GM21723 (cell line): ENCODE measurements at regions not wholly inside any gene's neighbourhood (a gene's known extent, or its start where the extent isn't known, plus 50 kb on each side); places are given as distances from the start of the nearest gene placed in this dataset.
A peak's percentile ranks its signal among the peaks of the same experiment; 100 is the strongest.
"Not testable (repeated sequence)": the region's sequence is repeated elsewhere in the genome, so short reads cannot be mapped to it uniquely, and the experiment has no call there.

Experiments used
- ATAC-seq: cut with Tn5 transposase; IDR thresholded peaks from one replicate; pipeline ENCODE4 v1.9.1; 2021; ENCODE audit warnings: mild to moderate bottlenecking, moderate library complexity; ENCODE audit not compliant: unreplicated experiment

DNA sequence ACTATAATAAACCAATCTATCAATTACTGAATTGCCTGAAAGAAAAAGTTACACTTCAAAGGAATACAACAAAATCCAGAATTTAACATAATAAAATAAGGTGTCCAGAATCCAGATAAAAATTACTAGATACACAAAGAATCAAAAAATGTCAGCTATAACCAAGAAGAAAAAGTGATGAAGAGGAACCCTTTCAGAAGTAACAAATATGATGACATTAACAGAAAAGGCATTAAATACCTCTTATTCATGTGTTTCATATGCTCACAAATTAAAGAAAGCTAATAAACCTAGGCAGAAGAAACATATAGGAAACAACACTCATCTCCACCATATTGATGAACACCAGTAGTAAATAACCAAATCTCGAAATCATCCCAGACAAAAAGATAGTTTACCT, 722.8 kb downstream of the ADCYAP1 start:
- no peak for ATAC-seq

DNA sequence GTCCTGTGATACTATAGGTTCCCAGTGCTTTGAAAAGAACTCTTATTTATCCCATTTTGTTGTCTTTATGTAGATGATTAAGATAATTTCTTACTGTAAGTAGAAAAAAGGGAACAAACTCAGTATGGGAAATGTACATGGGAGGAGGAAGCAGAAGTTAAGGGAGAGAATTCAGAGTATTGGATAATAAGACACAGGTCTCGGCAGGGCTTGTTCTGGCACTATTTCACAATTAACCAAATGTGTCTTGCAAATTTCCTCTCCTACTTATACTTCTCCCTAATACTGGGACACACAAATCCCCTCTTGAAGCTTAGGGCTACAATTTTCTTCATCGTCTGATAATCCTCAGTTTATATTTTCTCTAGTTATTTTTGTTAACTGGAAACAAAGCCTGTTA, 744.0 kb downstream of the ADCYAP1 start:
- ATAC-seq: no peak

DNA sequence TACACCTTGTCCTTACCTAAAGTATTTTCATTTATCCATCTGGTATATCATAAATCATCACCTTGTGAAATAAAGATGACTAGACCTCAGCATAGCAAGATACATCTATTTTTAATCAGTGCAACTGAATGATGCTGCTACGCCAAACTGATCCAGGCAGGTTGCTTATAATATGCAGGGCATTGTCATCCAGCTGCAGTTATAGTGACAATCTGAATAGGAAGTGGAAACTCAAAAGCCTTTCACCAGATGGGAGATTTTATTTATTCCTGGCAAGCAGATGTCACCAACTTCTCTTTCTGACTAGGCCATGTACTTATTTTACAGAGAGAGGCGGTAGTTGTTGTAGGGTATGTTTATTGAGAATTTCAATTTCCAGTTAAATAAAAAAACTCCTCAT, 747.3 kb downstream of the ADCYAP1 start:
- no peak for ATAC-seq

DNA sequence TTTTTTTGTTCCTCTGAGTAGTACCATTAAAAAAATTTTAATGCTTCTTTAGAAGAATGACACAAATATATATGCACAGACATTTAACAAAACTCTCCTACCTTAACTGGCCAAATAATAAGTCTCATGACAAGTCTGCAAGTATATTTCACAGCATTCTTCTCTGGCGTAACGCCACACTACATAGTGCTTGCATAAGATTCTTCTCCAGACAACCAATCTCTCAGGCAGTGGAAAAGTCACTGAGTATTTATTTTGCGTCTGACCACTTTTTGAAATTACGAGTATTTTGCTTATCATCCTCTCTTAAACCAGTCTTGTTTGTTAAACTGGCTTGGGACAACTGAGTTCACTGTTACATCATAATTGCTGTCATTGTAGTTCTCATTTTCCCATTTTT, 749.2 kb downstream of the ADCYAP1 start:
- no peak for ATAC-seq

DNA sequence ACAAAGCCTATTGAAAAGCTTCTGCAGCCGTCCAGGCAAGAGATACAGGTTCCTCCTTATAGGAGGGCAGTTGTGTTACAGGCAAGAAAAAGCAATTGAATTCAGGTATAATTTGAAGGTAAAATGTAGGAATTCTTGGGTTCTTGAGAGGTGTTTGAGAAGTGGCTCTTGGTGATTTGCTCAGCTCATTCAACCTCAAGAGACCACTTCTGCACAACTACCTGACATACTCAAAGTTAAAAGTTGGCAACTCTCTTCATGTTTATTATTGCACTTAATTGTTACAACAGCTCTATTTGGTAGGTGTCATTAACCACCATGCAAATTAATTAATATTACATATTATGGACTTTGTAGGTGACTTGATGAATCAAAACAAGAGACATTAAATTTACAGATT, 753.2 kb downstream of the ADCYAP1 start:
- ATAC-seq: no peak

DNA sequence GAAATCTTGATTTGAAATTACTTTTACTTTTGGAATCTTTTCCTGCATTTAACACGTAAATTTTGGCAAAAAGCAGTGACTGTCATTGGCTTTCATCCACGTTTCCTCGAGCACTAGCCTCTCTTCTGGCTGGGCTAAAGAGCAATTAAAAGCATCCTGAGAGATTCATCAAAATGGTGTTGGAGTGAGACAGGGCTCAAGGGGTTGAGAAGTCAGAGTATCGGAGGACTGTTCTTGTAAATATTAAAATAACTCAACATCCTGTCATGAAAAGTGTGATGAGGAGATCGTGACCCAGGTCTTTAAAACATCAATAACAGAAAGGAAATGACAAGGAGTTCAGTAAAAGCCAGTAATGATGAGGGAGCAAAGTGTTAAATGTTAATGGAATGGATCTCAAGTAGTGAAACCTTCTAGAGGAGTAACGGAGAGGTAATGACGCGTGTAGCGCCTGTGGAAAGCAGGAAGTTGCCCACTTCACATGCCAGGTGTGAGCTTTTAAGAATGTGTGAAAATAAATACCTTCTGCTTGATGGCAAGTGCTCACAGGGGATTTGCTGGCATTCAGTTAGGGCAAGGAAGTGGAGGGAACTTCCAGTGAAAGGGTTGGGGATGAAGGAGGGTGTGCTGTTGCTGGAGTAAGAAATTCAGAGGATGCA, 754.4 kb downstream of the ADCYAP1 start:
- ATAC-seq: no peak

DNA sequence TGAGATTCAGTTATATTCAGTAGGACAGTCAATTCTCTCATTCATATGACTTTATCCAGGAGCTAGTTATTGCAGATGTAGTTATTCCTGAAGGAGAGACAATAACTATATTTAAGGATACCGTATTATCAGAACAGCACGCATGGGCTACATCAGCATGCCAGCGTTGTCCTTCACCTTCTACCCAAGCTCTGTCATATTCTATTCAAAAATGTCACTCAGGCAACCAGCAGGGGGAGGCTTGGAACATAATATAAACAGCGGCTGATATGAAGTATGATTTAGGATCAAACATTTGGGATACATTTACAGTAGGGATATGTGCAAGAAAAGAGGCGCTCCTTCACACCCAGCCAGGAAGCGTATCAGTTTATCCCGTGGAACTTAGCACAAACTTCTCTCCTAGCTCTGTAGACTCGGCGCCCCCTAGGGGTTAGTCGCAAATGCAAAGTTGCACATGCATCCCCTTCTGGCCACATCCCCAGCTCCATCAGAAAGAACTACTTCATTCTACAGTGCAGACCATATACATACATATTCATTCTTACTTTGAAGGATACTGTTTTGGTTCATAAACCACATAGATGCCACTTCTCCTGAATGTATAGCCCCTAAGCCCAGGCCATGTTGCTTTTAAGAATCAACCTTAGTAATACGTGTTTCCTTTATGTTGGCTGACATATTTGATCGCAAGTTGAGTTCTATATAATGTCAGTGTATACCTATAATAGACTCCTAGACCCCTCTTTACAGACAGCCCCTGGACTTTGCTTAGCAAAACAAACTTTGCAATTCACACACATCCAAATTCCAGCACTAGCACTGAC, 759.4 kb downstream of the ADCYAP1 start:
- peak; percentile 49 for ATAC-seq

DNA sequence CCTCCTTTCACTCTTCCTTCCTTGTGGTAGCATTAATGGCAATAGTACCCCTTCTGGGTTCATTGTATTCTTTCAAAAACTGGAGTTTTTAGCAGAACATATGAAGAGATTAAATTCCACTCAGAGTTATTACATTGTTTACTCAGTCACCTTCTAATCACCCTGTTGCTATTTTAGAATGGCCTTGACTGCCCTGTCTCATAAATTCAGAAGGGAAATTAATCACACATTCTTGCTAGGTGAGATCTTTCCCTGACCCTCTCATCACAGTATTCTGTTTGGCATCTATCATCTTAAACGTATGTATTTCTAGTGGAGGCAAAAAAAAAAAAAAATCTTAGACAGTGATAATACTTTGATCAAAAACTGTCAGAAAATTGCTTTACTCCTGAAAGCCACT, 760.4 kb downstream of the ADCYAP1 start:
- ATAC-seq: no peak

DNA sequence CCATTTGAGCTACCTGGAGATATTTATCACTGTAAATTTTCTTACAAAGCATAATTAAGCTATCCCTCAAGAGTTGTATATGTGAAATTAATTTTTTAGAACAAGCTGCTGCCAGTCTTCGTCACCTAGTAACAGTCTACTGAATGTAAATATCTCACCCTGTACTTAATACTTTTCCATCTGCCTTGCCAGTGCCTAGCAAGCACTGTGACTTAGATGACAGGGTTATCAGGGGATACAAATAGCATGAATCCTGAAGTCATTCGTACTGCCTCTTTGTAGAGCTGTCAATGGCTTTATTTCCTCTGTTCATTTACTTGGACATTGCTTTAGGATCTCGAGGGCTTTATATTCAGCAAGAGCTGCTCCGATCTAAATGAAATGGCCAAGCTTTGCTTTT, 763.6 kb downstream of the ADCYAP1 start:
- no peak for ATAC-seq

DNA sequence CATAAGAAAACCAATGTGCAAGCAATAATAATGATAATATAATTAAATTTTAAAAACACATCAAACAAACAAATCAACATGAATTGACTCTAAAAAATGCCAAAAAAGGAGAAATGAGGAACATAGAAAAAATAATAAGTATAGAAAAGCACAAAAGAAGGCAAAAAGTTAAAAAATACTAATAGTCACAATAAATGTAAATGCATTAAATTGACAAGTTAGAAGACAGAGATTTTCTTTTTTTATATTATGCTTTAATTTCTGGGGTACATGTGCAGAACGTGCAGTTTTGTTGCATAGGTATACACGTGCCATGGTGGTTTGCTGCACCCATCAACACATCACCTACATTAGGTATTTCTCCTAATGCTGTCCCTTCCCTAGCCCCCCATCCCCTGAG, 767.0 kb downstream of the ADCYAP1 start:
- ATAC-seq: not testable (repeated sequence)

DNA sequence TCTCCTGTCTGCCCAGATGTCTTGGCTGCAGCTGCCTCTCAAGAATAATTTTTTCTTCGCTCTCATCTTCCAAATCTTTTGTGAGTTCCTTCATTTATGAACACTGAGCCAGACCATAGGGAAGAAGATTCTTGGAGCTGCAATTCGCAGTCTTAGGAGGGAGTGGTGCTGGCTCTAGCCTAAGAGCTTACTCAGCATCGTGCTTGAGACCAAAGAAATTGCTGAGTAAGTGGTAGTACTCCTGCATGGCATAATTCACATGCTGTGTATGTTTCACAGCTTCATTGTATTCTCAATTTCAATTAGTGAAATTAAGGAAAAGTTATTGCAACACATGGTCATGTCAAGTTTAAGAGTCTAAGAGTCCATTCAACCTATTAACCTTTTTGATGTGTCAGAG, 771.7 kb downstream of the ADCYAP1 start:
- ATAC-seq: no peak

DNA sequence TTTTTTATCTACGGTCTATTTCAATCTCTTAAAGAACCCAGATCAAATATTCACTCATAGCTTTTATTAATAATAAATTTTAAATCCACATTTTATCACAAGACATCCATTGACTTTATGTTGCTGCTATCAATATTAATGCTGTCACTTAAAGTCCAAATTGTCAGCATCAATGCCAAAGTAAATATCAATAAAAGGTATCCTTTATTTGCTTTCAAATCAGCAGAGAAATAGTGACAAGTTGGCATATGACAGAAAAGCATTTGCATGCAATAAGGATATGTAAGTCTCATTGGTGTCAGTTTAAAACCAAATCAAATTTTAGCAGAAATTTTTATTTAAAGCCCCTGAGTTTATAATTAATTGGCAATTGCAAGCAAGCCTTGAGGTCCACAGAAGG, 775.4 kb downstream of the ADCYAP1 start:
- no peak for ATAC-seq

DNA sequence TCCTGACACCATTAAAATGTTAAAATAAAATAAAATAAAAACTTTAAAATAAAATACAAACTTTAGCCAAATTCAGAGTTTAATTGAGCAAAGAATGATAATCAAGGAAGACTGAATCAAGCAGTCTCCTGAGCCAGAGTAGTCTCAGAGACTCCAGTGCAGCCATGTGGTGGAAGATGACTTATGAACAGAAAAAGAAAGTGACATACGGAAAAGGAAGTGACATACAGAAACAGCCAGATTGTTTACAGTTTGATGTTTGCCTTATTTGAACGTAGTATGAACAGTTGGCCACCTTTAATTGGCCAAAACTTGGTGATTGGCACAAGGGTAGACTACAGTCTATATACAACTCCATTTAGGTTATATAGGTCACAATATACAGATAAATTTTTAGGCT, 787.2 kb downstream of the ADCYAP1 start:
- no peak for ATAC-seq

DNA sequence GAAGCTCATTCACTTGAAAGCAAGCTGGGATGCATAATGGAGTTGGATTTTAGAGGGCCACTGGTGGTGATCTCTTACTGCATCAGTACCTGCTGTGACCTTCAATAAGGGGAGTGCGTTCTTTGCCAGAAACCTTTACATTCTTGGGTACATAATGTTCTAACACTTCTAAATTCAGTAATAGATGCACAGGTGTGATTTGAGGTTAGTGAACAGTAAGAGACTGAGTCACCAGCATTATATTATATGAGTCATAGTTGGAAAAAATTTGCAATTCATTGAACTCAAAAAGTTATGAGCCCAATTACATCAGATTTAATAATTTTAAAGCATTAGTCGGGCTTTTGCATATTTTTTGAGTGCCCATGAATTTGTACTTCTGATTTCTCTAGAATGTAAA, 803.3 kb downstream of the ADCYAP1 start:
- ATAC-seq: no peak

DNA sequence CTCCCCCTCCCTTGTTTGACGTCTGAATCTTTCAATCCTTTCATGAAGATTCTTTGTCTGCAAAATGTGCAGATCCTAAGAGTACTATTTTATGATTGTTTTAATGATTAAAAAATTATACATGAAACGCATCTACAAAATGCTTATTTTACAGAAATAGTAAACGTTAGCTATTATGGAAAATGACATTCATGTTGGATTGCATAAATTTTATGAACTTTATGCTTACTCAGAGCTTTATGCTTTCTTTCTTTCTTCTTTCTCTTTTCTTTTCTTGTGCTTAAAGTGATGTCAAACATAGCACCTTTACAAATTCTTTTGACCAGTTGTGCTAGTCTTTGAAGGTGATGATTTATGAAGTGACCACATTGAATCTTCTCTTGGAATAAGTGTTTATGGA, 805.4 kb downstream of the ADCYAP1 start:
- ATAC-seq: no peak

DNA sequence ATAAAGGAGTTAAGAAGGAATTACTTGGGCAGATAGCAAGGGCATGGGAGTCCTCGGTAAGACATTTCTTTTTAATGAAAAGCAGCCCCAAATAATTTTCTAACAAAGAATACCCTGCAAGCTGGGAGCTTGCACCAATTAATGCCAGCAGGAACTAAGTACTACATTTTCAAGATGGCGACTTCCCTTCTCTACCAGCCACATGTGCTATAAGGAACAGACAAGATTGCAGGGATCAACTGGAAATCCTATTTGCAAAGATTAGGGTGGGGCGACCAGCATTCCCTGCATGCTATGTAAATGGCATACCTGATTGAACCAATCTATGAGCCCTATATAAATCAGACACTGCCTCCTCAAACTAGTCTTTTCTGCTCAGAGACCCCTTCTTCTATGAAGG, 827.5 kb downstream of the ADCYAP1 start:
- no peak for ATAC-seq

DNA sequence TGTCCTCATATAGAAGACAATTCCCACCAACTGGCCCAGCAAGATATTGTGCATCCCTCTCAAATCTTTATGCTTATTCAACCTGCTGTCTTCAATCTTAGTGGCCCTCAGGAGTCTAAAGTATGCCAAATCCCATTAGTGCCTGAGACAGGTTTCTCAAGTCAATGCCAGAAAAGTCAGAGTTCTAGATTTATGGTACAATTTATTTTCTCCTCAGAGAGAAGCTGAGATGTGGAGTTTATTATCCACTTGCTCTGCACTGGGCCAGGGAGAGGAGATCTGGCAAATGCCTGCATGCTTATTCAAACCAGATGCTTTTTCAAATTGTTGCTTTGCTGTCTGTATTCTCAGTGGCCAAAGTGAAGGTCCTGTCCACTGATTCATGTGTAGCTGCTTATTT, 825.2 kb downstream of the METTL4 start:
- ATAC-seq: no peak

DNA sequence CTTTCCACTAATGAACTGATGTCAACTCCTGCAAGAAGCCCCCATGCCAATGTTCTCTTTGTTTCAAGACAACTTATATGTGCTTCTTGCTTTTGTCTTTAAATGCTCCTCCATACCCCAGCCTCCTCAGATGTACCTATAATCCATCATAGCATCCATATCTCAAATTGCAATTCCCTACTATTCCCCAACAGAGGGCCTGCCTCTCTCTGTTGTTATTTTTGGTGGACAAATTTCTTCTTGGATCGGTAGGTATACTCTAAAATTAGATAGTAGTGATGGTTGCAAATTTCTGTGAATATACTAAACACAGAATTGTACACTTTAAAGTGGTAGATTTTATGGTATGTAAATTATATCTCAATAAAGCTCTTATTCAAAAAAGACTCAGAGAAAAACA, 820.1 kb downstream of the METTL4 start:
- ATAC-seq: no peak

DNA sequence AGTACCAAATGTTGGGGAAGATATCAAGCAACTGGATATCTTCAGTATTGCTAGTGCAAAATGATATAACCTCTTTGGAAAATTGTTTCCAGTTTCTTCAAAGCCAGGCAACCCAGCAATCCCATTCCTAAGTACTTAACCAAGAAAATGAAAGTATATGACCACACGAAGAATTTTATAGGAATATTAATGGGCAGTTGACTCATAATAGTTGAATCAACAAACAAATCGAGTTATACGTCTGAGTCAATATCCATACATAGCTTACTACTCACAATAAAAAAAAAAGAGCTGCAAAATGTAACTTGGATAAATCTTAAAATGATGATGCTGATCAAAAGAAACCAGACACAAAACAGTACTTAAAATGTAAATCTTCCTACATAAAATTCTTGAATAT, 810.4 kb downstream of the METTL4 start:
- no peak for ATAC-seq

DNA sequence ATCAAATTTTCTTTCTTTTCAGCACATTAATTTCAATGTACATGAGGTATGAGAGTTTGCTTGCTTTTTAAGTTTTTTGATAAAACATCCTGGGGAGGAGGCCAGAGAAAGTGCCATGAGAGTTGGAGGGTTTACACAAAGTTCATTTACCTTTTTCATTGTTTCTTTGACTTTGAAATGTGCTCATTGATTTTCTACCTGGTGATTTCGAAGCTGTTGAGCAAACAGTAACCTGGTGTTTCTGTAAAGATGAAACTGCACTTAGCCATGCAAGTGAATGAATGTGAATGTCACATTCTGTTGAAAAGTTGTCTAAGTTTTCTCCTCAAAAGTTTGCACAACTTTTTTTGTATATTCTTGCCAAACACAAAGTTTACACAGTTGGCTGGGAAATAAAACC, 797.0 kb downstream of the METTL4 start:
- ATAC-seq: no peak

DNA sequence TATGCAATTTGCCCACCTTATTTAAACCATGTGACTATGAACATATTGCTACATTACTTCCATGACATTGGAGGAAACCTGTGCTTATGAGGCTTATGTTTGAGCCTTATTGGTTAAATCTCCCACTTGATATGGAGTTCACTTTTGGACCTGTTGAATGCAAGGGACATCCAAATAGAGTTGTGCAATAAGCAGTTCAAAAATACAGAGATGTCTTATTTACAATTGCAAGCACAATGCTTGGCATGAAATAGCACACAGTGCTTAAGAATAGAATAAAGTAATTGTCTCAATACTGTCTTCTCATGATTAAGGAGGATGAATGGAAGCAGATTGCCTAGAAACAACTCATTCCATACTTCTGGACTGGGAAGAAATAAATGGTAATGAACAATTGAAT, 793.5 kb downstream of the METTL4 start:
- ATAC-seq: no peak

DNA sequence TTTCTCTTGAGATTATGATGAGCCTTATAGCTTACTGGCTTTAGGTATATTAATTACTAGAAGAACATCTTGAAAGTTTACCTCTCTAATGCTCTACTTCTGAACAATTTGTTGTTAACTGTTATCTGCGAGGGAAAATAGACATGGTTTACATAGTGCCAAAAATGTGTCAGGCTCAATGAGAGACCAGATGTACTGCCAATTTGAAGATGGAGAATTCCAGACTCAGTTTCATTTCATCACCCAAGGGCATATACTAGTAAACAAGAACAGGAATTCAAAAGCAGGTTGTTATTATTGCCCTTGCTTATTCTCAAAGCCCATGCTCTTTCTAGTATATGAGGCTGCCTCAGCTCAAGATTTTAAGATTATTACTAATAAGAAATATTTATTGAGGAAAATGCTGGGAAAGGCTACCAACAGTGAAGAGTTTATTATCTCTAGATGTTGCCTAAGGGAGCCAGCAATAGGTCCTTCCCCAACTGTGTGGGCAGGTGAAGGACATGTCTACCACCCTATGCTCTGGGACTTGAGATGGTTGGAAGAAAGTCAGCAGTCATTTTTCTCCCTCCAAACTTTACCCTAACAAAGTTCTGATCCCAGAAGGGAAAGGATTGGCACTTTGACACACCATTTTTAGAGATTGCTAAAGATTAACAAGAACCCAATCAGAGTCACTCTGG, 792.7 kb downstream of the METTL4 start:
- ATAC-seq: no peak
